ENCODE measurements at regions not wholly inside any gene's neighbourhood (a gene's known extent, or its start where the extent isn't known, plus 50 kb on each side); places are given as distances from the start of the nearest gene placed in this dataset.

- Histone ChIP-seq H3K4me3 (no peak overlapping the region), H3K9me3 (no peaks in the 10 kb centered on the region), H3K27ac (no peak overlapping the region), H3K36me3 (no peaks in the 10 kb centered on the region), H3K27me3 (no peaks in the 10 kb centered on the region), H3K4me1 (no peaks in the 10 kb centered on the region)
- no peak for ATAC-seq
- TF ChIP-seq POLR2AphosphoS5 (IDR thresholded peaks at IDR 0.05) = no peak
- TF ChIP-seq POLR2A (IDR thresholded peaks at IDR 0.05) = no peak
- TF ChIP-seq, protein P1, sequence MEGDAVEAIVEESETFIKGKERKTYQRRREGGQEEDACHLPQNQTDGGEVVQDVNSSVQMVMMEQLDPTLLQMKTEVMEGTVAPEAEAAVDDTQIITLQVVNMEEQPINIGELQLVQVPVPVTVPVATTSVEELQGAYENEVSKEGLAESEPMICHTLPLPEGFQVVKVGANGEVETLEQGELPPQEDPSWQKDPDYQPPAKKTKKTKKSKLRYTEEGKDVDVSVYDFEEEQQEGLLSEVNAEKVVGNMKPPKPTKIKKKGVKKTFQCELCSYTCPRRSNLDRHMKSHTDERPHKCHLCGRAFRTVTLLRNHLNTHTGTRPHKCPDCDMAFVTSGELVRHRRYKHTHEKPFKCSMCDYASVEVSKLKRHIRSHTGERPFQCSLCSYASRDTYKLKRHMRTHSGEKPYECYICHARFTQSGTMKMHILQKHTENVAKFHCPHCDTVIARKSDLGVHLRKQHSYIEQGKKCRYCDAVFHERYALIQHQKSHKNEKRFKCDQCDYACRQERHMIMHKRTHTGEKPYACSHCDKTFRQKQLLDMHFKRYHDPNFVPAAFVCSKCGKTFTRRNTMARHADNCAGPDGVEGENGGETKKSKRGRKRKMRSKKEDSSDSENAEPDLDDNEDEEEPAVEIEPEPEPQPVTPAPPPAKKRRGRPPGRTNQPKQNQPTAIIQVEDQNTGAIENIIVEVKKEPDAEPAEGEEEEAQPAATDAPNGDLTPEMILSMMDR (IDR thresholded peaks at IDR 0.05) = no peak
- TF ChIP-seq EP300 (IDR thresholded peaks at IDR 0.05) = no peak
Observed at GRCh38 chr11:95478003-95478402, 247.0 kb upstream of the SESN3 start.

DNA sequence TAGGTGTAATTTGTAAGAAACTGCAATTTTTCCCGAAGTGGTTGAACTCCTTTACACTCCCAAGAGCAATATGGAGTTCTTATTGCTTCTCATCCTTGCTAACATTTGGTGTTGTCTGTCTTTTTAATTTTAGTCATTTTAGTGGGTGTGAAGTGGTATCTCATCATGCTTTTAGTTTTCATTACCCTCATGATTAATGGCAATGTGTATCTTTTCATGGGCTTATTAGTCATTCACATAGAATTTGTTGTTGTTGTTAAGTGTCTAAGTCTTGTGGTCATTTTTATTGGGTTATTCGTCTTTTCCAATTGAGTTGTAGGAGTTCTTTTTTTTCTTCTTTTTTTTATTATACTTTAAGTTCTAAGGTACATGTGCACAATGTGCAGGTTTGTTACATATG lies 238.3 kb upstream of the SESN3 start:
- H3K36me3 ChIP-seq = no peaks in the 10 kb centered on the region
- H3K27me3 ChIP-seq = no peaks in the 10 kb centered on the region
- no peak overlapping the region for H3K4me3 ChIP-seq
- TF ChIP-seq POLR2A (IDR thresholded peaks at IDR 0.05) (no peak), EP300 (IDR thresholded peaks at IDR 0.05) (no peak), POLR2AphosphoS5 (IDR thresholded peaks at IDR 0.05) (no peak)
- TF ChIP-seq, protein P1 (IDR thresholded peaks at IDR 0.05) = no peak
- no peaks in the 10 kb centered on the region for H3K9me3 ChIP-seq
- no peak overlapping the region for H3K27ac ChIP-seq
- H3K4me1 ChIP-seq = no peaks in the 10 kb centered on the region
- WGBS, 2 donors (ENCODE audit: low coverage in 1 of 2) = 93% methylated on average over 2 of the region's 2 CpGs
- ATAC-seq = no peak

GRCh38 chr11:95466416-95466815 lies 235.4 kb upstream of the SESN3 start:
- H3K9me3 ChIP-seq = no peaks in the 10 kb centered on the region
- no peaks in the 10 kb centered on the region for H3K4me1 ChIP-seq
- ATAC-seq = no peak
- H3K4me3 ChIP-seq = no peak overlapping the region
- H3K27me3 ChIP-seq = no peaks in the 10 kb centered on the region
- TF ChIP-seq POLR2AphosphoS5 (IDR thresholded peaks at IDR 0.05) (no peak), EP300 (IDR thresholded peaks at IDR 0.05) (no peak), POLR2A (IDR thresholded peaks at IDR 0.05) (no peak)
- TF ChIP-seq, protein P1 (IDR thresholded peaks at IDR 0.05) = no peak
- H3K36me3 ChIP-seq = no peaks in the 10 kb centered on the region
- H3K27ac ChIP-seq = no peak overlapping the region

DNA sequence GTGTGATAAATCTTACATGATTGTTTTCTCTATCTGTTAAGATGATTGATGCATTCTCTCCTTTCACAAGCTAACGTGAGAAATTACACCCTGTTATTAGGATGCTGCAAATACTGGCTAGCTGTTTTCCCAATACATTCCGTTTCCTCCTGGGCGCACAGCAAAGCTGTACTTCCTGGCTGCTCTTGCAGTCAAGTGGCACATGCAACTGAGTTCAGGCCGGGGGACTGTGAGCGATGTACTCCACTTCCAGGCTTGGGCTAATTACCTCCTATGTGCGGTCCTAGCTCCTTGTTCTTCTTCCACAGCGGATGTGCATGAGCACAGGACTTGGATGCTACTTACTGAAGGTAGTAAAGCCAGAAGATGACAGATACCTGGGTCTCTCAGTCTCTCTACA lies 234.9 kb upstream of the SESN3 start:
- no peak overlapping the region for H3K27ac ChIP-seq
- ATAC-seq = no peak
- H3K9me3 ChIP-seq = no peaks in the 10 kb centered on the region
- H3K4me3 ChIP-seq = no peak overlapping the region
- no peaks in the 10 kb centered on the region for H3K36me3 ChIP-seq
- no peaks in the 10 kb centered on the region for H3K4me1 ChIP-seq
- no peaks in the 10 kb centered on the region for H3K27me3 ChIP-seq
- no peak for TF ChIP-seq EP300 (IDR thresholded peaks at IDR 0.05)
- TF ChIP-seq, protein P1 (IDR thresholded peaks at IDR 0.05) = no peak
- TF ChIP-seq POLR2AphosphoS5 (IDR thresholded peaks at IDR 0.05) = no peak
- no peak for TF ChIP-seq POLR2A (IDR thresholded peaks at IDR 0.05)
- 76 to 79% methylated on average over 2 to 7 of the region's 7 CpGs for WGBS, 2 donors (ENCODE audit: low coverage in 1 of 2)

DNA sequence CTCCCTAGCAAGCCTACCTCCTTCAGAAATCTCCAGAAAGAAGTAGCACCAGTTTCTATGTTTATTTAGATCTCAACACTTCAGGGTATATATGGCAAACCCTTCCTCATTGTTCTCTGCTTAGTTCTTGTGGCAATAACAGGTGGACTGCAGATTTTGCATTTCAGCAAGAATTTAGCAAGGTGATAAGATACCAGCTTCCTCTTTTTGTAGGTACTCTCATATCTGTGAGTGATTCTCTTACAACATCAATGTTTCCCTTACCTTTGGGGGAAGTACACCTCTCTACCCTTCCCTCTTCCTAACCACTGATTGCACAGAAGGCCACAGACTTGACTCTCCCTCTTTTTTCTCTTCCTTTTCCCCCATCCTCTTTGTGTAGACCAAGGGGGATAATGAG lies 230.9 kb upstream of the SESN3 start:
- Histone ChIP-seq H3K27ac (no peak overlapping the region), H3K4me3 (no peak overlapping the region), H3K9me3 (no peaks in the 10 kb centered on the region), H3K36me3 (no peaks in the 10 kb centered on the region), H3K4me1 (peaks cover 0 to 16% (median 0%) of the 10 kb centered on the region in 3 donors), H3K27me3 (no peaks in the 10 kb centered on the region)
- TF ChIP-seq POLR2A (IDR thresholded peaks at IDR 0.05) = no peak
- TF ChIP-seq POLR2AphosphoS5 (IDR thresholded peaks at IDR 0.05) = no peak
- TF ChIP-seq EP300 (IDR thresholded peaks at IDR 0.05) = no peak
- TF ChIP-seq, protein P1 (IDR thresholded peaks at IDR 0.05) = no peak
- no peak for ATAC-seq
